Stimulated activated CD8-positive, alpha-beta memory T cell treated with anti-CD3 and anti-CD28 coated beads, Interleukin-12 subunit alpha, Interleukin-12 subunit beta, amount 100 ng/mL, for 1 hour (primary cell): ENCODE measurements at regions not wholly inside any gene's neighbourhood (a gene's known extent, or its start where the extent isn't known, plus 50 kb on each side); places are given as distances from the start of the nearest gene placed in this dataset.
"Not testable (repeated sequence)": the region's sequence is repeated elsewhere in the genome, so short reads cannot be mapped to it uniquely, and the experiment has no call there.

Experiments used
- DNase-seq: peaks from one replicate; pipeline ENCODE4 v3.0.0-alpha.2; 2020; ENCODE audit warnings: low read depth

GRCh38 chr9:7542693-7543092 lies 256.9 kb downstream of the DMAC1 start:
- DNase-seq = no peak

GRCh38 chr9:7542126-7542525 lies 257.5 kb downstream of the DMAC1 start:
- DNase-seq = no peak

- DNase-seq = no peak
Measured at GRCh38 chr9:7536310-7536939, 263.2 kb downstream of the DMAC1 start.

GRCh38 chr9:7534211-7534935 lies 265.2 kb downstream of the DMAC1 start:
- no peak for DNase-seq

GRCh38 chr9:7533376-7534090 lies 266.0 kb downstream of the DMAC1 start:
- DNase-seq = no peak

- no peak for DNase-seq
Measured at GRCh38 chr9:7523426-7524043, 276.0 kb downstream of the DMAC1 start.

GRCh38 chr9:7520396-7520795 lies 279.2 kb downstream of the DMAC1 start:
- DNase-seq = no peak

- no peak for DNase-seq
Measured at GRCh38 chr9:7516376-7516775, 283.2 kb downstream of the DMAC1 start.

GRCh38 chr9:7510199-7510598 lies 289.4 kb downstream of the DMAC1 start:
- no peak for DNase-seq

GRCh38 chr9:7509576-7510145 lies 289.9 kb downstream of the DMAC1 start:
- no peak for DNase-seq

GRCh38 chr9:7508516-7508915 lies 291.1 kb downstream of the DMAC1 start:
- DNase-seq = no peak

GRCh38 chr9:7507566-7508270 lies 291.9 kb downstream of the DMAC1 start:
- DNase-seq = no peak

- DNase-seq = no peak
Measured at GRCh38 chr9:7507026-7507425, 292.6 kb downstream of the DMAC1 start.

- DNase-seq = no peak
Measured at GRCh38 chr9:7500521-7500920, 299.1 kb downstream of the DMAC1 start.

GRCh38 chr9:7491641-7492040 lies 307.9 kb downstream of the DMAC1 start:
- no peak for DNase-seq

- no peak for DNase-seq
Measured at GRCh38 chr9:7490317-7491108, 309.1 kb downstream of the DMAC1 start.

- DNase-seq = no peak
Measured at GRCh38 chr9:7489036-7489435, 310.5 kb downstream of the DMAC1 start.

GRCh38 chr9:7484014-7484413 lies 315.6 kb downstream of the DMAC1 start:
- not testable (repeated sequence) for DNase-seq

- DNase-seq = no peak
Measured at GRCh38 chr9:7481570-7481969, 318.0 kb downstream of the DMAC1 start.

- DNase-seq = no peak
Measured at GRCh38 chr9:7479300-7479699, 320.3 kb downstream of the DMAC1 start.

- DNase-seq = no peak
Measured at GRCh38 chr9:7478646-7479045, 320.9 kb downstream of the DMAC1 start.
